Nephron progenitor cell (in vitro differentiated cells): ENCODE measurements at regions not wholly inside any gene's neighbourhood (a gene's known extent, or its start where the extent isn't known, plus 50 kb on each side); places are given as distances from the start of the nearest gene placed in this dataset.
"Not testable (repeated sequence)": the region's sequence is repeated elsewhere in the genome, so short reads cannot be mapped to it uniquely, and the experiment has no call there.

Source experiments
- DNase-seq: peaks from one replicate; pipeline ENCODE4 v3.0.0; 2021
- H3K27ac Mint-ChIP-seq: 2 replicates; pipeline ENCODE4 v1.8.0; 2021; ENCODE audit warnings: mild to moderate bottlenecking, moderate library complexity, mixed read lengths
- H3K27me3 Mint-ChIP-seq: 2 replicates; pipeline ENCODE4 v1.8.0; 2021; ENCODE audit warnings: mild to moderate bottlenecking, low read depth, mixed read lengths; ENCODE audit not compliant: poor library complexity
- H3K36me3 Mint-ChIP-seq: 2 replicates; pipeline ENCODE4 v1.8.0; 2021; ENCODE audit warnings: low read depth, mixed read lengths
- H3K4me1 Mint-ChIP-seq: 2 replicates; pipeline ENCODE4 v1.8.0; 2021; ENCODE audit warnings: mixed read lengths
- H3K4me3 Mint-ChIP-seq: 2 replicates; pipeline ENCODE4 v1.8.0; 2021; ENCODE audit warnings: mild to moderate bottlenecking, moderate library complexity, mixed read lengths
- H3K9me3 Mint-ChIP-seq: 2 replicates; pipeline ENCODE4 v1.8.0; 2021; ENCODE audit warnings: mild to moderate bottlenecking, moderate library complexity, mixed read lengths
- TF ChIP-seq, protein P1 (sequence below): fragments of 200-600 bp; sonication (generic); IDR thresholded peaks from 2 replicates; pipeline ENCODE4 v1.5.0; 2021; ENCODE audit warnings: antibody characterized with exemption

DNA sequence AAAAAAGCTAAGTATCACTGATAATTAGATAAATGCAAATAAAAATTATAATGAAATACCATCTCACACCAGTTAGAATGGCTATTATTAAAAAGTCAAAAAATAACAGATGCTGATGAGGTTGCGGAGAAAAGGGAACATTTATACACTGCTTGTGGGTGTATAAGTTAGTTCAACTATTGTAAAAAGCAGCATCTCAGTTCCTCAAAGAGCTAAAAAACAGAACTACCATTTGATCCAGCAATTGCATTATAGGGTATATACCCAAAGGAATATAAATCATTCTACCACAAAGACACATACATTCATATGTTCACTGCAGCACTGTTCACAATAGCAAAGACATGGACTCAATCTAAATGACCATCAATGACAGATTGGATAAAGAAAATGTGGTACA, 120.3 kb upstream of the ZBED5 start:
- DNase-seq = no peak
- Mint-ChIP-seq H3K36me3 (no peaks in the 10 kb centered on the region), H3K4me1 (peaks cover 8% of the 10 kb centered on the region), H3K27me3 (no peaks in the 10 kb centered on the region), H3K27ac (no peak overlapping the region), H3K9me3 (peaks cover 13% of the 10 kb centered on the region), H3K4me3 (no peak overlapping the region)
- TF ChIP-seq, protein P1, sequence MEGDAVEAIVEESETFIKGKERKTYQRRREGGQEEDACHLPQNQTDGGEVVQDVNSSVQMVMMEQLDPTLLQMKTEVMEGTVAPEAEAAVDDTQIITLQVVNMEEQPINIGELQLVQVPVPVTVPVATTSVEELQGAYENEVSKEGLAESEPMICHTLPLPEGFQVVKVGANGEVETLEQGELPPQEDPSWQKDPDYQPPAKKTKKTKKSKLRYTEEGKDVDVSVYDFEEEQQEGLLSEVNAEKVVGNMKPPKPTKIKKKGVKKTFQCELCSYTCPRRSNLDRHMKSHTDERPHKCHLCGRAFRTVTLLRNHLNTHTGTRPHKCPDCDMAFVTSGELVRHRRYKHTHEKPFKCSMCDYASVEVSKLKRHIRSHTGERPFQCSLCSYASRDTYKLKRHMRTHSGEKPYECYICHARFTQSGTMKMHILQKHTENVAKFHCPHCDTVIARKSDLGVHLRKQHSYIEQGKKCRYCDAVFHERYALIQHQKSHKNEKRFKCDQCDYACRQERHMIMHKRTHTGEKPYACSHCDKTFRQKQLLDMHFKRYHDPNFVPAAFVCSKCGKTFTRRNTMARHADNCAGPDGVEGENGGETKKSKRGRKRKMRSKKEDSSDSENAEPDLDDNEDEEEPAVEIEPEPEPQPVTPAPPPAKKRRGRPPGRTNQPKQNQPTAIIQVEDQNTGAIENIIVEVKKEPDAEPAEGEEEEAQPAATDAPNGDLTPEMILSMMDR = no peak

DNA sequence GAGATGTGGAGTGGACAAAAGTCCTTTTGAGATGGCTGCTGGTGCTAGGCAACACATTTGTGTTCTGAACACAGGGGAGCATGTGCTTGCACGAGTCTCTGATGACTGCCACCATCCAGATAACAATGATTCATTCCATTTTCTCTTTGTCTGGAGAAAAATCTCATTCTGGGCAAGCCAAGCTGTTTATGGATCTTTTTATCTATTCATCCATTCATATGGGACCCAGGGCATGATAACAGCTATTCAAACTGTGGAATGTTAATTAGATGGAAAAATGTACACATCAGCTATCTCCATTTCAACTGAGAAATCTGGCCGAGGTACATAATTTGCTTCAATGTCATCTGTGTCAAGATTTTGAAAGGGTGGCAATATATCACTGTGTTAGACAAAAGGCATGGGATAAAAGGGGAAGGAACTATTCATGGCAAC, 117.5 kb upstream of the ZBED5 start:
- H3K36me3 Mint-ChIP-seq = no peaks in the 10 kb centered on the region
- DNase-seq = no peak
- H3K9me3 Mint-ChIP-seq = peaks cover 13% of the 10 kb centered on the region
- H3K27me3 Mint-ChIP-seq = peaks cover 3% of the 10 kb centered on the region
- TF ChIP-seq, protein P1 = no peak
- peaks cover 15% of the 10 kb centered on the region for H3K4me1 Mint-ChIP-seq
- no peak overlapping the region for H3K27ac Mint-ChIP-seq
- H3K4me3 Mint-ChIP-seq = no peak overlapping the region

DNA sequence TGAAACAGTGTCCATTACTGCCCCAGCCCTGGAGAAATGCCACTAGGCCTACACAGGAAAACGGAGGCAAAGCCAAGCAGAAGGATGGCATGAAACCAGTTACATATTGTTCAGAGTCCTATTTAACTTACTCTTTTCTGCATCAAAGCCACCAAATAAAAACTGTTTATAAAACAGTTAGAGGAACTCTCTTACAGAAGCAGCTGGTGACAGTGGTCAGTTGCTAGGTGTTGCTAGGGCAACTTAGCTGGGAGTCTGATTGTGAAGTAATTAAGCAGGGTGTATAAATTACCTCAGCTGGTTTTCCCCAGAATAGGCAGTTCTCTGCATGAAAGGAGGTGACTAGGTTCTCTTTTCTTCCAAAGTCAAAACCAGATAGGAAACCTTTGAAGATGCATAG, 115.6 kb upstream of the ZBED5 start:
- Mint-ChIP-seq H3K9me3 (peaks cover 7% of the 10 kb centered on the region), H3K27ac (peak overlapping the region; percentile 12), H3K4me1 (peaks cover 15% of the 10 kb centered on the region), H3K4me3 (no peak overlapping the region), H3K36me3 (no peaks in the 10 kb centered on the region), H3K27me3 (peaks cover 3% of the 10 kb centered on the region)
- no peak for DNase-seq
- TF ChIP-seq, protein P1 = no peak

DNA sequence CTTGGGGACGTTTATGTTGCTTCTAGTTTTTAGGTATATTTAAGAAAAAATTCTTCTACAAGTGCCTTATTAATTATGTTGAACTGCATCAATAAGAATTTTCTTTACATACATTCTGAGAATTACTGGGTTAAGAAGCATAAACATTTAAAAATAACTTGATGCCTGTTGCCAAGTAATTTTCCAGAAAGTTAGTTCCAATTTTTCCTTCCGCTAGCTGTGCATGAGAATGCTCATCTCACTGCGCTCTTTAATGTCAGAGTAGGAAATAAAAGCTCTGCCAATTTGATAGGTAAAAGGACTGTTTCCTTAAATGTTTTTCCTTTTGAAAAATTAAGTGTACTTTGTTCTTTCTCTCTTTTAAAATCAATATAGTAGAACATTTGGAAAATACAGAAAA, 113.1 kb upstream of the ZBED5 start:
- TF ChIP-seq, protein P1 = no peak
- H3K27me3 Mint-ChIP-seq = peaks cover 6% of the 10 kb centered on the region

DNA sequence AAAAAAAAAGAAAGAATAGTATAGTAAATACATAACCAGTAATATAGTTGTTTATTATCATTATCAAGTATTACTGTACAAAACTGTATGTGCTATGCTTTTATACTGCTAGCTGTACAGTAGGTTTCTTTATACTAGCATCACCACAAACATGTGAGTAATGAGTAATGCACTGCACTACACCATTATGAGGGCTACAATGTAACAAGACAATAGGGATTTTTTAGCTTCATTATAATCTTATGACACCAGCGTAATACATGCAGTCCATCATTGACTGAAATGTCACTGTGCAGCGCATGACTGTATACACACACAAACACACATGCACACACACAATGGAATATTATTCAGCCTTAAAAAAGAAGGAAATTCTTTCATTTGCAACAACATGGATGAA, 111.5 kb upstream of the ZBED5 start:
- Mint-ChIP-seq H3K4me1 (peaks cover 15% of the 10 kb centered on the region), H3K36me3 (no peaks in the 10 kb centered on the region), H3K4me3 (no peak overlapping the region), H3K27me3 (peaks cover 13% of the 10 kb centered on the region), H3K9me3 (peaks cover 17% of the 10 kb centered on the region), H3K27ac (peak overlapping the region; percentile 21)
- TF ChIP-seq, protein P1 = no peak
- no peak for DNase-seq

More for the DNA sequence above, 113.1 kb upstream of the ZBED5 start:
- no peak for DNase-seq
- Mint-ChIP-seq H3K36me3 (no peaks in the 10 kb centered on the region), H3K4me1 (peaks cover 15% of the 10 kb centered on the region), H3K4me3 (no peak overlapping the region), H3K27ac (no peak overlapping the region), H3K9me3 (peaks cover 1% of the 10 kb centered on the region)

DNA sequence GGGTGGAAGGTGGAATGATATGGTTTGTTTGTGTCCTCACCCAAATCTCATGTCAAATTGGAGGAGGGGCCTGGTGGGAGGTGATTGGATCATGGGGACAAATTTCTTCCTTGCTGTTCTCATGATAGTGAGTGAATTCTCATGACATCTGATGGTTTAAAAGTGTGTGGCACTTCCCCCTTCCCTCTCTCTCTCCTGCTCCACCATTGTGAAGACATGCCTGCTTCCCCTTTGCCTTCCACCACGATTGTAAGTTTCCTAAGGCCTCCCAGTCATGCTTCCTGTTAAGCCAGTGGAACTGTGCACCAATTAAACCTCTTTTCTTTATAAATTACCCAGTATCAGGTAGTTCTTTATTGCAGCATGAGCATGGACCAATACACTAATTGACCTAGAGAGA, 99.0 kb upstream of the ZBED5 start:
- H3K27ac Mint-ChIP-seq, H3K4me1 Mint-ChIP-seq, H3K36me3 Mint-ChIP-seq, DNase-seq, H3K4me3 Mint-ChIP-seq, H3K27me3 Mint-ChIP-seq: not testable (repeated sequence)
- H3K9me3 Mint-ChIP-seq = peaks cover 18% of the 10 kb centered on the region
